ENCODE measurements at regions not wholly inside any gene's neighbourhood (a gene's known extent, or its start where the extent isn't known, plus 50 kb on each side); places are given as distances from the start of the nearest gene placed in this dataset.
A peak's percentile ranks its signal among the peaks of the same experiment; 100 is the strongest.
"Not testable (repeated sequence)": the region's sequence is repeated elsewhere in the genome, so short reads cannot be mapped to it uniquely, and the experiment has no call there.

- no peak for DNase-seq (ENCODE audit: low spot score)
Observed at GRCh38 chr5:159498630-159499029, 168.3 kb upstream of the IL12B start.

DNA sequence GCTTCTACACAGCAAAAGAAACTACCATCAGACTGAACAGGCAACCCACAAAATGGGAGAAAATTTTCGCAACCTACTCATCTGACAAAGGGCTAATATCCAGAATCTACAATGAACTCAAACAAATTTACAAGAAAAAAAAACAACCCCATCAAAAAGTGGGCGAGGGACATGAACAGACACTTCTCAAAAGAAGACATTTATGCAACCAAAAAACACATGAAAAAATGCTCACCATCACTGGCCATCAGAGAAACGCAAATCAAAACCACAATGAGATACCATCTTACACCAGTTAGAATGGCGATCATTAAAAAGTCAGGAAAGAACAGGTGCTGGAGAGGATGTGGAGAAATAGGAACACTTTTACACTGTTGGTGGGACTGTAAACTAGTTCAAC, 171.8 kb upstream of the IL12B start:
- DNase-seq (ENCODE audit: low spot score): not testable (repeated sequence)

DNA sequence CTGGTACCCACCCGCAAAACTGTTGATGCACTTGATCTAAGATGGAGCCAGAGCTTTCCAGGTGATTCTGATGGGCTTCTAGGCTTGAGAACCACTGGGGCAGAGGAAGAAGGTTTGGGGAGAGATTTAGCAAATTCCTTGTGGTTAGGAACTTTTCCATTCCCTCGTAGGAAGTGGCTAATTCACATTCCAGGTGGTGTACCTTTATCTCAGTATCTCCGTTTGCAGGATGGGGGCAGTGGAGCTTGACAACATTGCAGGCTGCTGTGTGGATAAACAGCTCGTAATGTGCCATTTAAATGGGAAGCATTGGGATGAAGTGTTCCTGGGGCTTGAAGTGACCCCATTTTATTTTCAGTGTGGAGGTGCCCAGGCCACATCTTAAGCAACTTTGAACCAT, 172.9 kb upstream of the IL12B start:
- DNase-seq (ENCODE audit: low spot score): no peak

DNA sequence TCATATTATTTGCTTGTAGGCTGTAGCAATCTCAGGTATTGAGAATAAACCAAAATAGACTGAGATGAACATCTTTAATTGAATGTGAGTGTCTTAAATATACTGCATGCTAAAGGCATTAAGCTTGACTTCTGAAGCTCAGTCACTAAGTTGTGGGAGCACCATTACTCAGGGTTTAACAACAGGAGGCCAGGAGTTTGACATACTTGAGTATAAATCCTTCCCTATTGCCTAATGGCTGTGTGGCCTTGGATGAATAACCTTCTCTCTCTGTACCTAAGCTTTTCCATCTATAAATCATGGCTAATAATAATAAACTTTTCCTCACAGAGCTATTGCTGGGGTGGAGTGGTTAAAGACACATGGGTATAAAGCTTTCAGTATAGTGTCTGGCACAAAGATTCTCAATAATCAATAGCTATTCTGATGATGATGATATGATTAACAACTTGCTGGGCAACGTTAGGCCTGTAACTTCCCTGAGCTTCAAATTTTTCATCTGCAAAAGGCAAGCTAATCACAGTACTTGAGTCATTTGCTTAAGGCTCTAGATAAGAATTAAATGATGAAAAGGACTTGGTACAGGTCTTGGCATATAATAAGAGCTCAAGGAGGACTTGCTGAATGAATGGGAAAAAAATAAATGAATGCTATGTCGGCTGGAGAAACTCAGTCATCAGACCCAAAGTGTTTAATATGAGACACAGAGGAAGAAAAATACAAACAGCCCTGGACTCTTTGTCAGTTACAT, 174.0 kb upstream of the IL12B start:
- DNase-seq (ENCODE audit: low spot score): peak; percentile 50

DNA sequence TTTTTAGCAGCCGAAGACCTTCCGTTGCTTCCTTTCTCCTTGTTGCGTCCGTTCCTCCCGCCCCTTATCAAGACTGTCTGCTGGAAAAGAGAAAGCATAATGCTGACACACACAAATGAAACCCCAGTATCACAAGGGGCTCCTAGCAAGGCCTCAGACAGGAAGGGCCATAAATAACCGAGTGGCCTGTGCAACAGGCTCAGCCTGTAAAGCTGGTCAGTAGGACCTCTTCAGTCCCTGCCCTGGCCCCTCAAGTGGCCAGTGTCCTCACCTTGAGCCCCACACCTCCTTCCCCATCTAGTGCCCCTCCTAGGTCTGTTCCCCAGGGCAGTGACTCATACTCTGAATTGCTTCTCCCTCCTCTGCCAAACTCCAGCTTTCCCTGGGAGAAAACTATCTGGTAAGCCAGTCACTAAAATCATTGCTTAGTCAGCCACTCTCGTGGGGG, 174.6 kb upstream of the IL12B start:
- peak; percentile 92 for DNase-seq (ENCODE audit: low spot score)

GRCh38 chr5:159507055-159507454, 176.8 kb upstream of the IL12B start:
- no peak for DNase-seq (ENCODE audit: low spot score)

GRCh38 chr5:159507661-159508060, 177.4 kb upstream of the IL12B start:
- DNase-seq (ENCODE audit: low spot score): no peak

GRCh38 chr5:159508344-159508743, 178.1 kb upstream of the IL12B start:
- DNase-seq (ENCODE audit: low spot score): no peak

DNA sequence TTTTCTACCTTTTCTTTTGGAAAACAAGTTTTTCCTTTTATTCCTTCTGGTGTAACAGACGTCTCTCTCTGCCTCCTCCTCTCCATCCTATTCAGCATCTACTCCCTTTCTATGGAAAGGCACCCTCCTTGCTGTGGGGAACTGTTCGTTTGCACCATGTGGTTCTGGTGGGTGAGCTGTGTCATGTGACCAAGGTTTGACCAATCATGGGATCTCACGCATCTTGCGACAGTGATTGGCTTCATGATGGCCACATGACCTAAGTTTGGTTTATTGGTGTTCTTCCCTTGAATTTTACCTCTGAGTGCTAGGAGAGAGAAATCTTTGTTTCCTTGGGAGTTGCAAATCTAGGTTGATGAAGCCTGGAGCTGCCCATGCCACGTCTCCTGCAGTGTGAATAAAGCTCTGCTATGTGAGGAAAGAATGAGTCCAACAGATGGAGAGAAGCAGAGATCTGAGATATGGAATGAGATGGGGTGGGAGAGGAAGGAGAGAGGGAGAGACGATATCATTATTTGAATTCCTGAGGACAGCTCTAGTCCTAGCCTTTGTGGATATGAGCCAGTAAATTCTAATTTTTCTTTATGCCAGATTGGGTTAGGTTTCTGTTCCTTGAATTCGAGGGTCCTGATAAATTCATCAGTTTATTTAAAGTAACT, 178.8 kb upstream of the IL12B start:
- DNase-seq (ENCODE audit: low spot score): peak; percentile 46

DNA sequence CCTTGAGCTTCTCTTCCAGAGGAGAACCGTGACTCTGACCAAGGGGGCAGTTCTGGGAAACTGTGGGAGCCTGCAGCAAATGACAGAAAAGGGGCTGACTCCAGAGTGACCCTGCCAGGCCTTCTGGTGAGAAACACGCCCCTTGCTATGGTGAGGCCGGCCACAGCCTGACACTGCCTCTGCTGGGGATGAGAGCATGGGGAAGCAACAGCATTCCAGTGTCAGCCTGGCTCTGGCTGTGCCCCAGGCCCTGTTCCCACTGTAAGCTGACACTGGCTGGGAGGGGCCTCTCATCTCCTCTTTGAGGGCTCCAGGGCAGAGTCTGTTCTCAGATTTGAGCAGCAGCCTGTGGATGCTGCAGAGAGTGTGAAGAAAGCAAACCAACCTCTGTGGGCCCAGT, 180.0 kb upstream of the IL12B start:
- DNase-seq (ENCODE audit: low spot score): peak; percentile 96

GRCh38 chr5:159511570-159511969, 181.3 kb upstream of the IL12B start:
- no peak for DNase-seq (ENCODE audit: low spot score)

GRCh38 chr5:159512064-159512463, 181.8 kb upstream of the IL12B start:
- DNase-seq (ENCODE audit: low spot score): no peak

GRCh38 chr5:159514229-159514810, 184.0 kb upstream of the IL12B start:
- peak; percentile 97 for DNase-seq (ENCODE audit: low spot score)

DNA sequence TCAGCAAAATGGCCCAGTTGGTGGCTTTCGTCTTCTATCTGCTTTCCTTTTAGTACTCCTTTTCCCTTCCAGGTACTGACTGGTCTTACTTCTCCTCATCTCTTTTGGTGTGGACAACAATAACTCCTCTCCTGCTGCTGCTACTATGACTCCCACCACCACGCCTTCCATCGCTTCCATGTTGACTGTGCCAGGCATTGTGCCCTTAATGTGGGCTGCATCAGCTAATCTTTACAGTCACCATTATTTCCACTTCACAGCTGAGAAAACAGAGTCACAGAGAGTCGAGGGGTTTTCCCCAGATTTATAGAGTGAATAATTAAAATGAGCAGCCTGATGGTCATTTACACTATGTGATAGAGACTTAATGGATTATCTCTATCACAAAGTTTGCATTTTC, 184.9 kb upstream of the IL12B start:
- no peak for DNase-seq (ENCODE audit: low spot score)

DNA sequence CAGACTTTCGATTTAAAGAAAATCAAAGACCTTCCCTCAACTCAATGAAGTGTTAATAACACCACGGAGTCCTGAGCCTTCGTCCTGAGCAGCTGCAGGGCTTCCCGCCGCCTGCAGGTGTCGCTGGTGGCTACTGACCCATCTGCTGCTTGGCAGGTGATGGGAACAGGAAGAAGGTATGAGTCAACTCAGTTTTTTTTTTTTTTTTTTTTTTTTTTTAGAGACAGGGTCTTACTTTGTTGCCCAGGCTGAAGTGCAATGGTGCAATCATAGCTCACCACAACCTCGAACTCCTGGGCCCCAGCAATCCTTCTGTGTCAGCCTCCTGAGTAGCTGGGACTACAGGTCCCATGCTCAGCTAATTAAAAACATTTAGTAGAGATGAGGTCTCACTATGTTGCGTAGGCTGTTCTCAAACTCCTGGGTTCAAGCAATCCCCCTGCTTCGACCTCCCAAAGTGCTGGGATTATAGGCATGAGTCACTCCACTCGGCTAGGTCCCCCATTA, 185.7 kb upstream of the IL12B start:
- peak; percentile 49 for DNase-seq (ENCODE audit: low spot score)

DNA sequence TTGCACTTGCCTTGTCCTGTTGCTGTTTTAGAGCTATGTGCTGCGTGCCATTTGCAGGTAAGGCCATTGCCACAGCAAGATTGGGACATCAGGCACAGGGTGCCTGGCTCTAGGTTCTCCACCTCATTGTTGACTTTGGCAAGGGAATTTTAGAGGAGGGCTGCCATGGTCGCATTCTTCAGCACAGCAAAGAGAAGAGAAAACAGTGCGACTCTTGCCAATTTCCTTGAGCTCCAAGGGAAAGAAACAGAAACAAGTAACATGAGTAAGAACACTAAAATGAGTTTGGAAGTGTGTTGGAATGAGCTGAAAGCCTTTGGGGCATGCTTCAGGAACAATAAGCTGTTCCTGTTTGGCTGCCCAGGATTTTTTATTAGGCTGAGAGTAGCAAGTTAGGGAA, 188.1 kb upstream of the IL12B start:
- DNase-seq (ENCODE audit: low spot score): no peak

GRCh38 chr5:159519365-159519764, 189.1 kb upstream of the IL12B start:
- no peak for DNase-seq (ENCODE audit: low spot score)

- no peak for DNase-seq (ENCODE audit: low spot score)
Observed at GRCh38 chr5:159522841-159523240, 192.6 kb upstream of the IL12B start.

DNA sequence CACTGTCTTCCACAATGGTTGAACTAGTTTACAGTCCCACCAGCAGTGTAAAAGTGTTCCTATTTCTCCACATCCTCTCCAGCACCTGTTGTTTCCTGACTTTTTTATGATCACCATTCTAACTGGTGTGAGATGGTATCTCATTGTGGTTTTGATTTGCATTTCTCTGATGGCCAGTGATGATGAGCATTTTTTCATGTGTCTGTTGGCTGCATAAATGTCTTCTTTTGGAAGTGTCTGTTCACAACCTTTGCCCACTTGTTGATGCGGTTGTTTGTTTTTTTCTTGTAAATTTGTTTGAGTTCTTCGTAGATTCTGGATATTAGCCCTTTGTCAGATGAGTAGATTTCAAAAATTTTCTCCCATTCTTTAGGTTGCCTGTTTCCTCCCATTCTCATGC, 194.0 kb upstream of the IL12B start:
- not testable (repeated sequence) for DNase-seq (ENCODE audit: low spot score)

DNA sequence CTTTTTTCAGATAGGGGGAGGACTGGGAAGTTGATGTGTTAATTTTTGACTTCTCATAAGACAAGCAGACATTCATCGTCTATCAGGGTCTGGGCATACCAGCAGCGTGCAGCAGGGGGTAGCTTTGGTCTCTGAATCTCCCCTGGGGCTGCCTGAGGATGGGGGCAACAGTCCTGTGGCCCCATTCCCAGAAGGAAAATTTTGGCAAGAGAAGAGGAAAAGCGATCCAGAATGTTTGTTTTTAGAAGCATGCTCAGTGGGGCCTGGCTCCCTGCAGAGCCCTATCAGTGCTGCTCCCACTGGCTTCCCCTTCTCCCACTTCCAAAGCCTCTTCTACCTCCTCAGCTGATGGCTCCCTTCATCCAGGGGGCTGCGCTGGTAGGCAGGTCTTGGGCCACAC, 194.8 kb upstream of the IL12B start:
- DNase-seq (ENCODE audit: low spot score): no peak

GRCh38 chr5:159527546-159528254, 197.4 kb upstream of the IL12B start:
- no peak for DNase-seq (ENCODE audit: low spot score)

GRCh38 chr5:159531554-159532105, 201.3 kb upstream of the IL12B start:
- DNase-seq (ENCODE audit: low spot score): no peak
